H9 (cell line): ENCODE measurements at regions not wholly inside any gene's neighbourhood (a gene's known extent, or its start where the extent isn't known, plus 50 kb on each side); places are given as distances from the start of the nearest gene placed in this dataset.

Experiments
- DNase-seq: peaks from one replicate; pipeline ENCODE4 v3.0.0-alpha.2; 2017
- H2AFZ ChIP-seq: one replicate; pipeline ENCODE4 v1.6.1; 2013; ENCODE audit warnings: mild to moderate bottlenecking, low read length, control low read depth, moderate library complexity
- H2AK5ac ChIP-seq: 2 replicates; pipeline ENCODE4 v1.6.1; 2013; ENCODE audit warnings: low read length, control low read depth, mixed read lengths; ENCODE audit not compliant: insufficient read length
- H2BK120ac ChIP-seq: one replicate; pipeline ENCODE4 v1.6.1; 2013; ENCODE audit warnings: low read depth, mild to moderate bottlenecking, low read length, control low read depth, inconsistent platforms; ENCODE audit not compliant: poor library complexity, severe bottlenecking
- H2BK12ac ChIP-seq: 2 replicates; pipeline ENCODE4 v1.6.1; 2013; ENCODE audit warnings: low read length, control low read depth, mixed read lengths, low read depth; ENCODE audit not compliant: insufficient read length
- H2BK15ac ChIP-seq: 2 replicates; pipeline ENCODE4 v1.6.1; 2013; ENCODE audit warnings: low read depth, low read length, control low read depth
- H2BK20ac ChIP-seq: one replicate; pipeline ENCODE4 v1.6.1; 2013; ENCODE audit warnings: low read depth, mild to moderate bottlenecking, low read length, control low read depth, inconsistent platforms; ENCODE audit not compliant: poor library complexity, severe bottlenecking
- H2BK5ac ChIP-seq: 2 replicates; pipeline ENCODE4 v1.6.1; 2013; ENCODE audit warnings: low read length, control low read depth, mixed read lengths; ENCODE audit not compliant: insufficient read length
- H3K14ac ChIP-seq: 2 replicates; pipeline ENCODE4 v1.6.1; 2013; ENCODE audit warnings: low read length, control low read depth; ENCODE audit not compliant: insufficient read depth
- H3K18ac ChIP-seq: 2 replicates; pipeline ENCODE4 v1.6.1; 2013; ENCODE audit warnings: low read depth, mild to moderate bottlenecking, mixed read lengths, low read length, control low read depth; ENCODE audit not compliant: insufficient read length
- H3K23ac ChIP-seq: 2 replicates; pipeline ENCODE4 v1.6.1; 2013; ENCODE audit warnings: low read length, control low read depth, mixed read lengths, low read depth; ENCODE audit not compliant: insufficient read length
- H3K23me2 ChIP-seq: 2 replicates; pipeline ENCODE4 v1.6.1; 2013; ENCODE audit warnings: low read depth, mild to moderate bottlenecking, mixed read lengths, low read length, control low read depth; ENCODE audit not compliant: insufficient read length, poor library complexity, severe bottlenecking
- H3K27ac ChIP-seq: 2 replicates; pipeline ENCODE4 v1.5.1; 2013; ENCODE audit warnings: low read length, control low read depth, mixed read lengths, low read depth; ENCODE audit not compliant: insufficient read length
- H3K27me3 ChIP-seq: 2 replicates; pipeline ENCODE4 v1.6.1; 2013; ENCODE audit warnings: low read length, control low read depth, inconsistent platforms; ENCODE audit not compliant: insufficient read depth
- H3K4ac ChIP-seq: 2 replicates; pipeline ENCODE4 v1.6.1; 2013; ENCODE audit warnings: low read depth, mild to moderate bottlenecking, control low read depth, inconsistent platforms, low read length, moderate library complexity
- H3K4me1 ChIP-seq: 2 replicates; pipeline ENCODE4 v1.6.1; 2013; ENCODE audit warnings: low read length, control low read depth, inconsistent platforms; ENCODE audit not compliant: insufficient read depth
- H3K4me2 ChIP-seq: 2 replicates; pipeline ENCODE4 v1.6.1; 2013; ENCODE audit warnings: low read length, control low read depth, mixed read lengths; ENCODE audit not compliant: insufficient read length, insufficient read depth
- H3K56ac ChIP-seq: 2 replicates; pipeline ENCODE4 v1.6.1; 2013; ENCODE audit warnings: low read depth, mild to moderate bottlenecking, mixed read lengths, low read length, control low read depth; ENCODE audit not compliant: insufficient read length
- H3K79me1 ChIP-seq: 2 replicates; pipeline ENCODE4 v1.6.1; 2013; ENCODE audit warnings: low read depth, mild to moderate bottlenecking, moderate library complexity, low read length, control low read depth, inconsistent platforms; ENCODE audit not compliant: insufficient read depth, poor library complexity, severe bottlenecking
- H3K79me2 ChIP-seq: 2 replicates; pipeline ENCODE4 v1.6.1; 2013; ENCODE audit warnings: low read length, control low read depth, inconsistent platforms; ENCODE audit not compliant: insufficient read depth
- H3K9ac ChIP-seq: 2 replicates; pipeline ENCODE4 v1.6.1; 2013; ENCODE audit warnings: low read length, control low read depth, mixed read lengths; ENCODE audit not compliant: insufficient read length; ENCODE audit errors: extremely low read depth
- H3K9me3 ChIP-seq: one replicate; pipeline ENCODE4 v1.6.1; 2013; ENCODE audit warnings: low read depth, low read length, inconsistent platforms; ENCODE audit not compliant: control insufficient read depth
- H3T11ph ChIP-seq: one replicate; pipeline ENCODE4 v1.6.1; 2013; ENCODE audit warnings: mild to moderate bottlenecking, low read length, control low read depth, inconsistent platforms
- H4K20me1 ChIP-seq: one replicate; pipeline ENCODE4 v1.6.1; 2013; ENCODE audit not compliant: control insufficient read depth, insufficient read length, insufficient read depth
- H4K5ac ChIP-seq: 2 replicates; pipeline ENCODE4 v1.6.1; 2013; ENCODE audit warnings: low read depth, mild to moderate bottlenecking, mixed read lengths, low read length, control low read depth; ENCODE audit not compliant: insufficient read length
- H4K8ac ChIP-seq: replicated peaks from 2 replicates; pipeline ENCODE4 v1.6.1; 2013; ENCODE audit warnings: low read length, control low read depth, mixed read lengths, low read depth; ENCODE audit not compliant: insufficient read length
- H4K91ac ChIP-seq: 2 replicates; pipeline ENCODE4 v1.6.1; 2013; ENCODE audit warnings: low read depth, mild to moderate bottlenecking, moderate library complexity, mixed read lengths, low read length, control low read depth; ENCODE audit not compliant: insufficient read length
- H3K27ac Mint-ChIP-seq, 3 experiments: 2 replicates in 2 of 3; 3 replicates in 1 of 3; pipeline ENCODE4 v1.8.0; 2020 to 2021; ENCODE audit warnings: mixed read lengths in 3 of 3, mild to moderate bottlenecking in 1 of 3, moderate library complexity in 1 of 3
- H3K27me3 Mint-ChIP-seq: 2 replicates; pipeline ENCODE4 v1.8.0; 2021; ENCODE audit warnings: low read depth, mild to moderate bottlenecking, moderate library complexity, mixed read lengths
- H3K36me3 Mint-ChIP-seq, 3 experiments: 2 replicates in 2 of 3; 3 replicates in 1 of 3; pipeline ENCODE4 v1.8.0; 2020 to 2021; ENCODE audit warnings: low read depth in 3 of 3, mixed read lengths in 3 of 3; ENCODE audit not compliant: insufficient read depth in 1 of 3
- H3K4me1 Mint-ChIP-seq, 2 experiments: 2 replicates each; pipeline ENCODE4 v1.8.0; 2020; ENCODE audit warnings: mixed read lengths in 2 of 2
- H3K4me3 Mint-ChIP-seq, 2 experiments: 2 replicates in 1 of 2; 3 replicates in 1 of 2; pipeline ENCODE4 v1.8.0; 2020 to 2021; ENCODE audit warnings: mild to moderate bottlenecking in 2 of 2, mixed read lengths in 2 of 2, moderate library complexity in 1 of 2
- H3K9me3 Mint-ChIP-seq, 2 experiments: 2 replicates in 1 of 2; 3 replicates in 1 of 2; pipeline ENCODE4 v1.8.0; 2020; ENCODE audit warnings: mild to moderate bottlenecking in 2 of 2, mixed read lengths in 2 of 2, moderate library complexity in 1 of 2
- CTCF ChIP-seq: fragments of 200-600 bp; sonication (generic); conservative IDR thresholded peaks from 3 replicates; pipeline ENCODE4 v1.8.0; 2021; ENCODE audit warnings: antibody characterized with exemption, mild to moderate bottlenecking
- WGBS: extraction: QIAGEN DNeasy Blood & Tissue Kit; methylation state at CpG from one replicate; pipeline ENCODE4 v1.1.7; 2013; ENCODE audit warnings: missing lambda C conversion rate, low lambda C conversion rate, mixed read lengths; ENCODE audit not compliant: insufficient read length; ENCODE audit errors: extremely low coverage; 5-methylcytosine and 5-hydroxymethylcytosine counted together

DNA sequence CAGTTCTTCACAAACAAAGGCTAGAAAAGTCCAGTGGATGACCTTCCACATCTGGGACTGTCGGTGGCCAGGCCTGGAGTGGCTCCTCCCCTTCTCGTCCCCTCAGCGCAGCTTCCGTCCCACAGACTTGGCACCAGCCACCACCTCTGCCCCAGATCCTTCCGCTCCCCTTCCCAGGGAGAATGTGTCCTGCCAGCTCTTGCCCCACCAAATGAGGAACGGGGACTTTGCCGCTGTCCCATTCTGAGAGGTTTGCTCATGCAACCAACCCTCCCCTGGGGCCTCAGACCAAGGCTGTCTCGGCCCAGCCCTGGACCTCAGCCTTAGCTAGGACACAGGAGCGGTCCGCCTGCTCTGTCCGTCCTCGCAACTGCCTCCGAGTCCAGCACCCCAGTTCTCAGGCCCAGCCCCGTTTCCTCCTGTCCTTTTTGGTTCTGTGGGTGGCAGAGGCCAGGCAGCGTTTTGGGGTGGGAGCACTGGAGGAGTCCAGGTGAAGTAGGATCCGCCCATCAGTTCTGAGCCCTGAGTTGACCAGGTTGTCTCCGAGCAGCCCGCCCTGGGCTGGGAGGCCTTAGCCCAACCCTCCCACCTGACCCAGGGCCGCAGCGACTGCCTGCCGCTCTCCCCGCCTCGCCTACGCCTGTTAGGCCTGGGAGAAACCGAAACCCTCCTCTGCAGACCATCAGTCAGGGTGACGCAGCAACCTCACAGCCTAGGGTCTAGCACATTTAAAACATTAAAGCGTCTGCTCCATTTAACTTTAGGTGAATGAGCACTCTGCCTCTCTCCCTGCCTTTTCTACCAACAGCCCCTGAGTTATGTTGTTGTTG lies 284.3 kb downstream of the FOXO1 start:
- Mint-ChIP-seq H3K4me3 (no peak overlapping the region), H3K27me3 (peaks cover 2% of the 10 kb centered on the region; the same call in 1 of the 2 replicates), H3K27ac (peak overlapping the region in 2 of 3 experiments; percentile 66 to 84; a peak in 3 of 7 replicates), H3K36me3 (no peaks in the 10 kb centered on the region; a peak in 1 of 7 replicates), H3K4me1 (peaks cover 17 to 24% of the 10 kb centered on the region in 2 experiments), H3K9me3 (peaks cover 4 to 5% of the 10 kb centered on the region in 2 experiments; a peak in 3 of 5 replicates)
- H4K91ac ChIP-seq, result no peak overlapping the region
- peak; percentile 73 for DNase-seq
- H3K4me2 ChIP-seq, result no peak overlapping the region
- H3K14ac ChIP-seq, result peak overlapping the region; percentile 51; the same call in 1 of the 2 replicates
- H3K9ac ChIP-seq, result no peak overlapping the region
- no peak overlapping the region for H3K18ac ChIP-seq
- no peak overlapping the region for H3T11ph ChIP-seq
- H3K23me2 ChIP-seq, result no peaks in the 10 kb centered on the region
- H3K9me3 ChIP-seq, result no peaks in the 10 kb centered on the region
- no peaks in the 10 kb centered on the region for H4K20me1 ChIP-seq
- H3K56ac ChIP-seq, result no peak overlapping the region
- H3K23ac ChIP-seq, result no peak overlapping the region
- no peak overlapping the region for H3K27ac ChIP-seq
- H4K8ac ChIP-seq, result no peak overlapping the region
- H3K4me1 ChIP-seq, result no peaks in the 10 kb centered on the region
- H3K79me2 ChIP-seq, result no peaks in the 10 kb centered on the region
- H3K79me1 ChIP-seq, result no peaks in the 10 kb centered on the region
- H3K4ac ChIP-seq, result no peak overlapping the region
- no peak overlapping the region for H2BK15ac ChIP-seq
- H2AK5ac ChIP-seq, result no peak overlapping the region
- H4K5ac ChIP-seq, result no peak overlapping the region
- H2AFZ ChIP-seq, result no peak overlapping the region
- H2BK5ac ChIP-seq, result no peak overlapping the region
- no peaks in the 10 kb centered on the region for H3K27me3 ChIP-seq
- H2BK12ac ChIP-seq, result no peak overlapping the region
- no CpG with 5 or more reads among the region's 27 CpGs for WGBS
- TF ChIP-seq CTCF, result no peak
- H2BK20ac ChIP-seq, result no peak overlapping the region
- no peak overlapping the region for H2BK120ac ChIP-seq
